ENCODE measurements at regions not wholly inside any gene's neighbourhood (a gene's known extent, or its start where the extent isn't known, plus 50 kb on each side); places are given as distances from the start of the nearest gene placed in this dataset.

GRCh38 chr7:131197920-131198615 is 129.6 kb upstream of the MKLN1 start:
- H3K9me3 ChIP-seq (ENCODE audit: control insufficient read depth, insufficient read depth, low read length) = no peaks in the 10 kb centered on the region
- H3K4me1 ChIP-seq (ENCODE audit: control insufficient read depth, insufficient read depth, low read length) = peaks cover 2% of the 10 kb centered on the region
- H3K27me3 ChIP-seq (ENCODE audit: control insufficient read depth, insufficient read depth, low read length) = no peaks in the 10 kb centered on the region
- H3K4me3 ChIP-seq (ENCODE audit: low read depth, low read length) = no peak overlapping the region
- H3K9ac ChIP-seq (ENCODE audit: low read depth, low read length) = no peak overlapping the region
- no peaks in the 10 kb centered on the region for H3K36me3 ChIP-seq (ENCODE audit: control insufficient read depth, insufficient read depth, low read length)

GRCh38 chr7:131202451-131202850 is 125.2 kb upstream of the MKLN1 start:
- H3K9me3 ChIP-seq (ENCODE audit: control insufficient read depth, insufficient read depth, low read length) = no peaks in the 10 kb centered on the region
- no peaks in the 10 kb centered on the region for H3K4me1 ChIP-seq (ENCODE audit: control insufficient read depth, insufficient read depth, low read length)
- no peak overlapping the region for H3K4me3 ChIP-seq (ENCODE audit: low read depth, low read length)
- no peaks in the 10 kb centered on the region for H3K36me3 ChIP-seq (ENCODE audit: control insufficient read depth, insufficient read depth, low read length)
- no peak overlapping the region for H3K9ac ChIP-seq (ENCODE audit: low read depth, low read length)
- H3K27me3 ChIP-seq (ENCODE audit: control insufficient read depth, insufficient read depth, low read length) = no peaks in the 10 kb centered on the region

- Histone ChIP-seq H3K36me3 (ENCODE audit: control insufficient read depth, insufficient read depth, low read length) (no peaks in the 10 kb centered on the region), H3K4me1 (ENCODE audit: control insufficient read depth, insufficient read depth, low read length) (no peaks in the 10 kb centered on the region), H3K4me3 (ENCODE audit: low read depth, low read length) (no peak overlapping the region), H3K9ac (ENCODE audit: low read depth, low read length) (no peak overlapping the region), H3K9me3 (ENCODE audit: control insufficient read depth, insufficient read depth, low read length) (no peaks in the 10 kb centered on the region), H3K27me3 (ENCODE audit: control insufficient read depth, insufficient read depth, low read length) (no peaks in the 10 kb centered on the region)
Observed at GRCh38 chr7:131203291-131203976, 124.2 kb upstream of the MKLN1 start.

- Histone ChIP-seq H3K4me3 (ENCODE audit: low read depth, low read length) (no peak overlapping the region), H3K9me3 (ENCODE audit: control insufficient read depth, insufficient read depth, low read length) (no peaks in the 10 kb centered on the region), H3K27me3 (ENCODE audit: control insufficient read depth, insufficient read depth, low read length) (no peaks in the 10 kb centered on the region), H3K4me1 (ENCODE audit: control insufficient read depth, insufficient read depth, low read length) (peaks cover 5% of the 10 kb centered on the region), H3K36me3 (ENCODE audit: control insufficient read depth, insufficient read depth, low read length) (no peaks in the 10 kb centered on the region), H3K9ac (ENCODE audit: low read depth, low read length) (no peak overlapping the region)
Observed at GRCh38 chr7:131208777-131209176, 118.9 kb upstream of the MKLN1 start.

- Histone ChIP-seq H3K4me3 (ENCODE audit: low read depth, low read length) (no peak overlapping the region), H3K27me3 (ENCODE audit: control insufficient read depth, insufficient read depth, low read length) (no peaks in the 10 kb centered on the region), H3K9me3 (ENCODE audit: control insufficient read depth, insufficient read depth, low read length) (no peaks in the 10 kb centered on the region), H3K36me3 (ENCODE audit: control insufficient read depth, insufficient read depth, low read length) (no peaks in the 10 kb centered on the region), H3K9ac (ENCODE audit: low read depth, low read length) (no peak overlapping the region), H3K4me1 (ENCODE audit: control insufficient read depth, insufficient read depth, low read length) (peaks cover 5% of the 10 kb centered on the region)
Observed at GRCh38 chr7:131210618-131211017, 117.1 kb upstream of the MKLN1 start.

- Histone ChIP-seq H3K9ac (ENCODE audit: low read depth, low read length) (no peak overlapping the region), H3K36me3 (ENCODE audit: control insufficient read depth, insufficient read depth, low read length) (no peaks in the 10 kb centered on the region), H3K9me3 (ENCODE audit: control insufficient read depth, insufficient read depth, low read length) (no peaks in the 10 kb centered on the region)
Observed at GRCh38 chr7:131211500-131211899, 116.2 kb upstream of the MKLN1 start.

GRCh38 chr7:131212114-131212513 is 115.6 kb upstream of the MKLN1 start:
- Histone ChIP-seq H3K4me3 (ENCODE audit: low read depth, low read length) (no peak overlapping the region), H3K4me1 (ENCODE audit: control insufficient read depth, insufficient read depth, low read length) (peaks cover 9% of the 10 kb centered on the region), H3K36me3 (ENCODE audit: control insufficient read depth, insufficient read depth, low read length) (no peaks in the 10 kb centered on the region), H3K27me3 (ENCODE audit: control insufficient read depth, insufficient read depth, low read length) (no peaks in the 10 kb centered on the region), H3K9ac (ENCODE audit: low read depth, low read length) (no peak overlapping the region), H3K9me3 (ENCODE audit: control insufficient read depth, insufficient read depth, low read length) (no peaks in the 10 kb centered on the region)

More at GRCh38 chr7:131211500-131211899, 116.2 kb upstream of the MKLN1 start:
- H3K4me1 ChIP-seq (ENCODE audit: control insufficient read depth, insufficient read depth, low read length) = peaks cover 6% of the 10 kb centered on the region
- no peaks in the 10 kb centered on the region for H3K27me3 ChIP-seq (ENCODE audit: control insufficient read depth, insufficient read depth, low read length)
- no peak overlapping the region for H3K4me3 ChIP-seq (ENCODE audit: low read depth, low read length)

GRCh38 chr7:131218727-131219128 is 108.9 kb upstream of the MKLN1 start:
- no peak overlapping the region for H3K4me3 ChIP-seq (ENCODE audit: low read depth, low read length)
- H3K9ac ChIP-seq (ENCODE audit: low read depth, low read length) = no peak overlapping the region
- no peaks in the 10 kb centered on the region for H3K36me3 ChIP-seq (ENCODE audit: control insufficient read depth, insufficient read depth, low read length)
- peaks cover 19% of the 10 kb centered on the region for H3K4me1 ChIP-seq (ENCODE audit: control insufficient read depth, insufficient read depth, low read length)
- H3K9me3 ChIP-seq (ENCODE audit: control insufficient read depth, insufficient read depth, low read length) = no peaks in the 10 kb centered on the region
- no peaks in the 10 kb centered on the region for H3K27me3 ChIP-seq (ENCODE audit: control insufficient read depth, insufficient read depth, low read length)

- Histone ChIP-seq H3K4me3 (ENCODE audit: low read depth, low read length) (no peak overlapping the region), H3K27me3 (ENCODE audit: control insufficient read depth, insufficient read depth, low read length) (no peaks in the 10 kb centered on the region), H3K4me1 (ENCODE audit: control insufficient read depth, insufficient read depth, low read length) (peaks cover 19% of the 10 kb centered on the region), H3K9ac (ENCODE audit: low read depth, low read length) (no peak overlapping the region), H3K36me3 (ENCODE audit: control insufficient read depth, insufficient read depth, low read length) (no peaks in the 10 kb centered on the region), H3K9me3 (ENCODE audit: control insufficient read depth, insufficient read depth, low read length) (no peaks in the 10 kb centered on the region)
Observed at GRCh38 chr7:131219312-131220041, 108.2 kb upstream of the MKLN1 start.

GRCh38 chr7:131221061-131221460 is 106.6 kb upstream of the MKLN1 start:
- H3K4me3 ChIP-seq (ENCODE audit: low read depth, low read length) = no peak overlapping the region
- no peaks in the 10 kb centered on the region for H3K9me3 ChIP-seq (ENCODE audit: control insufficient read depth, insufficient read depth, low read length)
- H3K9ac ChIP-seq (ENCODE audit: low read depth, low read length) = no peak overlapping the region
- H3K4me1 ChIP-seq (ENCODE audit: control insufficient read depth, insufficient read depth, low read length) = peaks cover 19% of the 10 kb centered on the region
- H3K27me3 ChIP-seq (ENCODE audit: control insufficient read depth, insufficient read depth, low read length) = no peaks in the 10 kb centered on the region
- no peaks in the 10 kb centered on the region for H3K36me3 ChIP-seq (ENCODE audit: control insufficient read depth, insufficient read depth, low read length)

GRCh38 chr7:131222171-131222570 is 105.5 kb upstream of the MKLN1 start:
- Histone ChIP-seq H3K4me3 (ENCODE audit: low read depth, low read length) (no peak overlapping the region), H3K27me3 (ENCODE audit: control insufficient read depth, insufficient read depth, low read length) (no peaks in the 10 kb centered on the region), H3K36me3 (ENCODE audit: control insufficient read depth, insufficient read depth, low read length) (no peaks in the 10 kb centered on the region), H3K4me1 (ENCODE audit: control insufficient read depth, insufficient read depth, low read length) (peaks cover 16% of the 10 kb centered on the region), H3K9me3 (ENCODE audit: control insufficient read depth, insufficient read depth, low read length) (no peaks in the 10 kb centered on the region), H3K9ac (ENCODE audit: low read depth, low read length) (no peak overlapping the region)

- Histone ChIP-seq H3K9ac (ENCODE audit: low read depth, low read length) (no peak overlapping the region), H3K9me3 (ENCODE audit: control insufficient read depth, insufficient read depth, low read length) (no peaks in the 10 kb centered on the region), H3K4me1 (ENCODE audit: control insufficient read depth, insufficient read depth, low read length) (peaks cover 16% of the 10 kb centered on the region), H3K4me3 (ENCODE audit: low read depth, low read length) (no peak overlapping the region), H3K27me3 (ENCODE audit: control insufficient read depth, insufficient read depth, low read length) (no peaks in the 10 kb centered on the region), H3K36me3 (ENCODE audit: control insufficient read depth, insufficient read depth, low read length) (no peaks in the 10 kb centered on the region)
Observed at GRCh38 chr7:131223151-131223550, 104.5 kb upstream of the MKLN1 start.

Measured in iPS-15b (cell line).